Amniotic stem cell (primary cell): ENCODE measurements at regions not wholly inside any gene's neighbourhood (a gene's known extent, or its start where the extent isn't known, plus 50 kb on each side); places are given as distances from the start of the nearest gene placed in this dataset.

Experiments used
- DNase-seq: peaks from one replicate; lab custom pipeline; 2025; lab: John Stamatoyannopoulos, UW

GRCh38 chr9:71179183-71179582 lies 57.8 kb upstream of the TRPM3 start:
- no peak for DNase-seq

- no peak for DNase-seq
Measured at GRCh38 chr9:71177901-71178300, 56.5 kb upstream of the TRPM3 start.

GRCh38 chr9:71171517-71171916 lies 50.1 kb upstream of the TRPM3 start:
- no peak for DNase-seq
